ENCODE measurements at regions not wholly inside any gene's neighbourhood (a gene's known extent, or its start where the extent isn't known, plus 50 kb on each side); places are given as distances from the start of the nearest gene placed in this dataset.

GRCh38 chr3:110414855-110415254 lies 656.8 kb upstream of the NECTIN3 start:
- no peak overlapping the region for H4K91ac ChIP-seq (ENCODE audit: insufficient read length, low read depth, low read length)
- H2BK5ac ChIP-seq (ENCODE audit: insufficient read length, low read length), result no peak overlapping the region
- WGBS (ENCODE audit: extremely low coverage, insufficient read length, low lambda C conversion rate), result no CpG with 5 or more reads among the region's 3 CpGs
- H3K18ac ChIP-seq (ENCODE audit: insufficient read length, low read depth, low read length), result no peak overlapping the region
- Mint-ChIP-seq H3K4me1 (peaks cover 0 to 2% of the 10 kb centered on the region in 2 experiments; a peak in 1 of 4 replicates), H3K4me3 (no peak overlapping the region), H3K27ac (no peak overlapping the region), H3K27me3 (ENCODE audit: low read depth) (no peaks in the 10 kb centered on the region), H3K36me3 (ENCODE audit: insufficient read depth in 1 of 3, low read depth in 3 of 3) (no peaks in the 10 kb centered on the region), H3K9me3 (no peaks in the 10 kb centered on the region)
- no peaks in the 10 kb centered on the region for H3K4me1 ChIP-seq (ENCODE audit: insufficient read depth, low read length)
- no peaks in the 10 kb centered on the region for H3K27me3 ChIP-seq (ENCODE audit: insufficient read depth, low read length)
- no peak overlapping the region for H3K9ac ChIP-seq (ENCODE audit: extremely low read depth, insufficient read length, low read length)
- H3K79me1 ChIP-seq (ENCODE audit: insufficient read depth, low read depth, low read length, poor library complexity, severe bottlenecking), result no peaks in the 10 kb centered on the region
- H2BK20ac ChIP-seq (ENCODE audit: low read depth, low read length, poor library complexity, severe bottlenecking), result no peak overlapping the region
- no peak overlapping the region; the same call in 1 of the 2 replicates for H2BK15ac ChIP-seq (ENCODE audit: low read depth, low read length)
- H3K79me2 ChIP-seq (ENCODE audit: insufficient read depth, low read length), result no peaks in the 10 kb centered on the region
- no peaks in the 10 kb centered on the region for H4K20me1 ChIP-seq (ENCODE audit: control insufficient read depth, insufficient read depth, insufficient read length)
- no peak overlapping the region for H4K5ac ChIP-seq (ENCODE audit: insufficient read length, low read depth, low read length)
- no peak overlapping the region for H2BK120ac ChIP-seq (ENCODE audit: low read depth, low read length, poor library complexity, severe bottlenecking)
- no peak overlapping the region for H3K27ac ChIP-seq (ENCODE audit: insufficient read length, low read depth, low read length)
- TF ChIP-seq CTCF (conservative IDR thresholded peaks at IDR 0.05), result no peak
- H3K23ac ChIP-seq (ENCODE audit: insufficient read length, low read depth, low read length), result no peak overlapping the region
- H3K4me2 ChIP-seq (ENCODE audit: insufficient read depth, insufficient read length, low read length), result no peak overlapping the region
- no peak overlapping the region for H2AK5ac ChIP-seq (ENCODE audit: insufficient read length, low read length)
- no peaks in the 10 kb centered on the region for H3K23me2 ChIP-seq (ENCODE audit: insufficient read length, low read depth, low read length, poor library complexity, severe bottlenecking)
- no peak overlapping the region for H4K8ac ChIP-seq (replicated peaks; ENCODE audit: insufficient read length, low read depth, low read length)
- H3K9me3 ChIP-seq (ENCODE audit: control insufficient read depth, low read depth, low read length), result no peaks in the 10 kb centered on the region
- H3K4ac ChIP-seq (ENCODE audit: low read depth, low read length), result no peak overlapping the region
- H2AFZ ChIP-seq (ENCODE audit: low read length), result peak overlapping the region; percentile 40
- H3T11ph ChIP-seq (ENCODE audit: low read length), result no peak overlapping the region
- no peak for DNase-seq
- H2BK12ac ChIP-seq (ENCODE audit: insufficient read length, low read depth, low read length), result no peak overlapping the region
- H3K14ac ChIP-seq (ENCODE audit: insufficient read depth, low read length), result no peak overlapping the region
- H3K56ac ChIP-seq (ENCODE audit: insufficient read length, low read depth, low read length), result no peak overlapping the region

Measured in H9 (cell line).